ENCODE measurements at regions not wholly inside any gene's neighbourhood (a gene's known extent, or its start where the extent isn't known, plus 50 kb on each side); places are given as distances from the start of the nearest gene placed in this dataset.

- TF ChIP-seq CTCF (IDR thresholded peaks at IDR 0.05) (no peak), POLR2AphosphoS5 (IDR thresholded peaks at IDR 0.05; ENCODE audit: low read depth, low read length) (no peak), REST (IDR thresholded peaks at IDR 0.05; ENCODE audit: insufficient read depth in 1 of 2, low read depth in 2 of 2, low read length in 1 of 2) (no peak), SIN3A (IDR thresholded peaks at IDR 0.05; ENCODE audit: borderline replicate concordance, insufficient read depth, low read depth, low read length) (no peak)
Measured at GRCh38 chr11:81673001-81673400, 1060.7 kb downstream of the FAM181B start.

Data from Panc1 (cell line).